Activated CD8-positive, alpha-beta T cell treated with anti-CD3 and anti-CD28 coated beads for 36 hours (primary cell): ENCODE measurements at regions not wholly inside any gene's neighbourhood (a gene's known extent, or its start where the extent isn't known, plus 50 kb on each side); places are given as distances from the start of the nearest gene placed in this dataset.
"Not testable (repeated sequence)": the region's sequence is repeated elsewhere in the genome, so short reads cannot be mapped to it uniquely, and the experiment has no call there.

ENCODE experiments used
- ATAC-seq: fragments of 200-7000 bp; cut with Tn5 transposase; one replicate; pipeline ENCODE4 v1.10.0; 2021; ENCODE audit warnings: mild to moderate bottlenecking, moderate library complexity
- CTCF ChIA-PET: fragments of 350-600 bp; sonication (Branson Sonifier 250); formaldehyde crosslinking; loops from one replicate; lab custom pipeline; 2021; ENCODE audit warnings: antibody characterized with exemption; lab: Charles Lee
- POLR2A ChIA-PET: fragments of 350-600 bp; sonication (Branson Sonifier 250); formaldehyde crosslinking; loops from one replicate; lab custom pipeline; 2021; ENCODE audit warnings: antibody characterized with exemption; lab: Charles Lee
- DNase-seq: peaks from one replicate; pipeline ENCODE4 v3.0.0-alpha.2; 2020
- H3K27ac Mint-ChIP-seq: one replicate; pipeline ENCODE4 v1.8.0; 2021; ENCODE audit warnings: mild to moderate bottlenecking, mixed read lengths
- H3K27me3 Mint-ChIP-seq: one replicate; pipeline ENCODE4 v1.8.0; 2021; ENCODE audit warnings: mixed read lengths
- H3K36me3 Mint-ChIP-seq: one replicate; pipeline ENCODE4 v1.8.0; 2021; ENCODE audit warnings: low read depth, mixed read lengths
- H3K4me1 Mint-ChIP-seq: one replicate; pipeline ENCODE4 v1.8.0; 2021; ENCODE audit warnings: low read depth, mixed read lengths
- H3K4me3 Mint-ChIP-seq: one replicate; pipeline ENCODE4 v1.8.0; 2021; ENCODE audit warnings: mild to moderate bottlenecking, moderate library complexity, mixed read lengths
- H3K9me3 Mint-ChIP-seq: one replicate; pipeline ENCODE4 v1.8.0; 2021; ENCODE audit warnings: mixed read lengths
- CTCF ChIP-seq: fragments of 200-600 bp; IDR thresholded peaks from one replicate; pipeline ENCODE4 v1.8.0; 2022; ENCODE audit warnings: antibody characterized with exemption, mild to moderate bottlenecking
- intact Hi-C: fragments of 100-400 bp; cut with micrococcal nuclease; formaldehyde crosslinking; loops from one replicate; pipeline ENCODE4 v1.10.0; 2022

- intact Hi-C loops: no loop called here
- POLR2A ChIA-PET: no interaction called here
- Mint-ChIP-seq H3K27ac (no peak overlapping the region), H3K4me1 (no peaks in the 10 kb centered on the region), H3K36me3 (no peaks in the 10 kb centered on the region), H3K9me3 (peaks cover 21% of the 10 kb centered on the region), H3K27me3 (no peaks in the 10 kb centered on the region), H3K4me3 (no peak overlapping the region)
- no peak for TF ChIP-seq CTCF
- CTCF ChIA-PET: no interaction called here
- DNase-seq (no peak), ATAC-seq (no peak)
These were observed 197.1 kb upstream of the HCN1 start for GRCh38 chr5:45893309-45893708.

GRCh38 chr5:45890441-45891080 is 194.4 kb upstream of the HCN1 start:
- H3K9me3 Mint-ChIP-seq: peaks cover 19% of the 10 kb centered on the region
- CTCF ChIA-PET, H3K27me3 Mint-ChIP-seq, ATAC-seq, intact Hi-C loops, H3K36me3 Mint-ChIP-seq, H3K4me3 Mint-ChIP-seq, DNase-seq, H3K4me1 Mint-ChIP-seq, H3K27ac Mint-ChIP-seq: not testable (repeated sequence)
- POLR2A ChIA-PET: interaction anchor here (0.6 kb wide), 1 partner anchor 177 kb away, joined by 5 read pairs; no protein-coding TSS in a partner anchor

- no peak for DNase-seq
- POLR2A ChIA-PET: no interaction called here
- Mint-ChIP-seq H3K27me3 (no peaks in the 10 kb centered on the region), H3K9me3 (peaks cover 19% of the 10 kb centered on the region), H3K4me3 (no peak overlapping the region), H3K36me3 (no peaks in the 10 kb centered on the region), H3K27ac (no peak overlapping the region), H3K4me1 (no peaks in the 10 kb centered on the region)
- CTCF ChIA-PET: no interaction called here
- no peak for TF ChIP-seq CTCF
- no peak for ATAC-seq
- intact Hi-C loops: no loop called here
These were observed 166.6 kb upstream of the HCN1 start for GRCh38 chr5:45862763-45863162.

- intact Hi-C loops: no loop called here
- ATAC-seq: no peak
These were observed 151.7 kb upstream of the HCN1 start for GRCh38 chr5:45847877-45848276.

GRCh38 chr5:45826055-45826454 is 129.9 kb upstream of the HCN1 start:
- no peak for DNase-seq
- no peaks in the 10 kb centered on the region for H3K27me3 Mint-ChIP-seq

More at GRCh38 chr5:45847877-45848276, 151.7 kb upstream of the HCN1 start:
- H3K36me3 Mint-ChIP-seq: no peaks in the 10 kb centered on the region
- H3K4me3 Mint-ChIP-seq: no peak overlapping the region
- TF ChIP-seq CTCF: no peak
- H3K9me3 Mint-ChIP-seq: peaks cover 29% of the 10 kb centered on the region
- H3K27me3 Mint-ChIP-seq: no peaks in the 10 kb centered on the region
- H3K27ac Mint-ChIP-seq: no peak overlapping the region
- no peak for DNase-seq
- no peaks in the 10 kb centered on the region for H3K4me1 Mint-ChIP-seq
- ChIA-PET CTCF (no interaction called here), POLR2A (no interaction called here)

More at GRCh38 chr5:45826055-45826454, 129.9 kb upstream of the HCN1 start:
- H3K36me3 Mint-ChIP-seq: no peaks in the 10 kb centered on the region
- CTCF ChIA-PET: no interaction called here
- peaks cover 8% of the 10 kb centered on the region for H3K9me3 Mint-ChIP-seq
- no peak overlapping the region for H3K27ac Mint-ChIP-seq
- no peak for TF ChIP-seq CTCF
- POLR2A ChIA-PET: no interaction called here
- H3K4me3 Mint-ChIP-seq: no peak overlapping the region
- no peaks in the 10 kb centered on the region for H3K4me1 Mint-ChIP-seq
- ATAC-seq: no peak
- intact Hi-C loops: no loop called here
